Ectodermal cell (in vitro differentiated cells): ENCODE measurements at regions not wholly inside any gene's neighbourhood (a gene's known extent, or its start where the extent isn't known, plus 50 kb on each side); places are given as distances from the start of the nearest gene placed in this dataset.

Experiments
- H3K27ac ChIP-seq: 2 replicates; pipeline ENCODE4 v1.7.0; 2013; ENCODE audit warnings: mild to moderate bottlenecking, low read depth, low read length; ENCODE audit not compliant: insufficient read depth, poor library complexity, severe bottlenecking
- H3K27me3 ChIP-seq: 2 replicates; pipeline ENCODE4 v1.7.0; 2013; ENCODE audit warnings: mild to moderate bottlenecking, low read length; ENCODE audit not compliant: insufficient read depth, control insufficient read depth, poor library complexity, severe bottlenecking
- H3K36me3 ChIP-seq: one replicate; pipeline ENCODE4 v1.7.0; 2013; ENCODE audit warnings: low read length; ENCODE audit not compliant: control insufficient read depth, insufficient read depth
- H3K4me1 ChIP-seq: one replicate; pipeline ENCODE4 v1.7.0; 2013; ENCODE audit warnings: low read length; ENCODE audit not compliant: control insufficient read depth, insufficient read depth
- H3K4me3 ChIP-seq: 2 replicates; pipeline ENCODE4 v1.7.0; 2013; ENCODE audit warnings: low read depth, low read length, control low read depth; ENCODE audit not compliant: insufficient read depth
- H3K9me3 ChIP-seq: 2 replicates; pipeline ENCODE4 v1.7.0; 2013; ENCODE audit warnings: mild to moderate bottlenecking, low read length, moderate library complexity; ENCODE audit not compliant: control insufficient read depth
- WGBS, 2 experiments: methylation state at CpG; one replicate each; pipeline ENCODE4 v1.1.7; 2013; ENCODE audit warnings: missing lambda C conversion rate in 2 of 2; 5-methylcytosine and 5-hydroxymethylcytosine counted together

DNA sequence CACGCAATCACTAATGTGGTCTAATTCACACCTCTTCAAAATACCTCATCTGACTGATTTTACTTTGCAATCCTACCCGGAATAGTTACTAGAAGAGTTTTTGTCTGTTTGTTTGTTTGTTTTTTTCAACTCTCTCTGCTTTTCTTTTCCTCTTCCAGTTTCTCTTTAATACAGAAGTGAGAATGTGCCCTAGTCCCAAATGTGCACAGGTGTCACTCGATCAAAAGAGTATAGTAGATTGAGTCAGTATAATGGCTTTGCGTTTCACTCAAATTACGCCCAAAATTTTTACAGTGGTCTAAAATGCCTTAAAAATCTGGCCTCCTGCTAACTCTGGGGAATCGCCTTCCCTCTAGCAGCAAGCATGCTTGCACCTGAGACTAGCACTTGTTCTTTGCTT, 1536.8 kb downstream of the KCNT2 start:
- no peak overlapping the region for H3K4me3 ChIP-seq
- H3K9me3 ChIP-seq: no peaks in the 10 kb centered on the region
- H3K27ac ChIP-seq: no peak overlapping the region
- no peaks in the 10 kb centered on the region for H3K36me3 ChIP-seq
- 90 to 92% methylated on average over 5 to 6 of the region's 6 CpGs for WGBS, 2 experiments
- no peaks in the 10 kb centered on the region for H3K27me3 ChIP-seq
- H3K4me1 ChIP-seq: no peaks in the 10 kb centered on the region

DNA sequence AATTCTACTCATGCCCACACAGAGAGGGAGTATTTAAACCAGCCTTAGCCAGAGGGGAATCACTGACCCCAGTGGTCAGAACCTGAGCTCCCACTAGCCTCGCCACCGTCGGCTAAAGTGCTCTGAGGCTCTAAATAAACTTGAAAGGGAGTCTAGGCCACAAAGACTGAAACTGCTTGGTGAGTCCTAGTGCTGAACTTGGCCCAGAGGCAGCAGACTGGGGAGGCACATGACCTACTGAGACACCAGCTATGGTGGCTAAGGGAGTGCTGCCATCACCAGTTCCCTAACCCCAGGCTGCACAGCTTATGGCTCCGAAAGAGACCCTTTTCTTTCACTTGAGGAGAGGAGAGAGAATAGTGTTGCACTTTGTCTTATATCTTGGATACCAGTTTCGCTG, 1542.8 kb downstream of the KCNT2 start:
- H3K9me3 ChIP-seq: no peaks in the 10 kb centered on the region
- 93 to 94% methylated on average over 5 of the region's 5 CpGs for WGBS, 2 experiments
- no peaks in the 10 kb centered on the region for H3K36me3 ChIP-seq
- no peak overlapping the region for H3K27ac ChIP-seq
- no peaks in the 10 kb centered on the region for H3K27me3 ChIP-seq
- no peaks in the 10 kb centered on the region for H3K4me1 ChIP-seq
- H3K4me3 ChIP-seq: no peak overlapping the region

GRCh38 chr1:195064358-195064757, 1543.9 kb downstream of the KCNT2 start:
- Histone ChIP-seq H3K9me3 (no peaks in the 10 kb centered on the region), H3K4me1 (no peaks in the 10 kb centered on the region), H3K27ac (no peak overlapping the region), H3K27me3 (no peaks in the 10 kb centered on the region), H3K36me3 (no peaks in the 10 kb centered on the region), H3K4me3 (no peak overlapping the region)
- WGBS, 2 experiments: 100% methylated on average over 1 of the region's 1 CpG

- Histone ChIP-seq H3K9me3 (no peaks in the 10 kb centered on the region), H3K36me3 (no peaks in the 10 kb centered on the region), H3K27me3 (no peaks in the 10 kb centered on the region), H3K4me1 (no peaks in the 10 kb centered on the region), H3K27ac (no peak overlapping the region), H3K4me3 (no peak overlapping the region)
- WGBS, 2 experiments: 93 to 96% methylated on average over 27 of the region's 27 CpGs
Measured at GRCh38 chr1:195054217-195054687, 1554.0 kb downstream of the KCNT2 start.

GRCh38 chr1:195053478-195053877, 1554.8 kb downstream of the KCNT2 start:
- WGBS, 2 experiments: 85 to 100% methylated on average over 2 of the region's 2 CpGs
- Histone ChIP-seq H3K27ac (no peak overlapping the region), H3K4me3 (no peak overlapping the region), H3K4me1 (no peaks in the 10 kb centered on the region), H3K36me3 (no peaks in the 10 kb centered on the region), H3K27me3 (no peaks in the 10 kb centered on the region), H3K9me3 (no peaks in the 10 kb centered on the region)

GRCh38 chr1:195047772-195048171, 1560.5 kb downstream of the KCNT2 start:
- Histone ChIP-seq H3K36me3 (no peaks in the 10 kb centered on the region), H3K9me3 (no peaks in the 10 kb centered on the region), H3K4me3 (no peak overlapping the region), H3K27ac (no peak overlapping the region), H3K27me3 (no peaks in the 10 kb centered on the region), H3K4me1 (no peaks in the 10 kb centered on the region)
- 81 to 97% methylated on average over 2 of the region's 2 CpGs for WGBS, 2 experiments

DNA sequence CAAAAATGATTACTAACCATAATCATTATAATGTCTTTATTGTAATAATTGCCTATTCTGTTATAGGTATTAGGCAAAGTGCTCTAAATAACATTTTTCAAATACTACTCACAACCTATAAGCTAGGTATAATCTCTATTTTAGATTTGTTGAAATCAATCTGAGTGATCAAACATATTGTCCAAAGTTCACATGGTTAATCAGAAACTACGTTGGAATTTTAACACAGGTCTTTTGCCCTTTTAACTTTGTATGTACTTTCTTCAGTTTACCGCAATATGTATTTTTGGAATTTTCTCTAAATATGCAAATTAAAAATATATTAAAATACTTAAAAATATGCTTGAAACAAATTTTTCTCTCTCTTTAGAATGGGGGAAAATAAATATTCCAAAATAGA, 1563.2 kb downstream of the KCNT2 start:
- Histone ChIP-seq H3K4me3 (no peak overlapping the region), H3K27me3 (no peaks in the 10 kb centered on the region), H3K9me3 (no peaks in the 10 kb centered on the region), H3K4me1 (no peaks in the 10 kb centered on the region), H3K27ac (no peak overlapping the region), H3K36me3 (no peaks in the 10 kb centered on the region)
- 79% methylated on average over 1 of the region's 2 CpGs; no CpG with 5 or more reads in 1 of the 2 experiments for whole genome bisulfite sequencing, 2 experiments

DNA sequence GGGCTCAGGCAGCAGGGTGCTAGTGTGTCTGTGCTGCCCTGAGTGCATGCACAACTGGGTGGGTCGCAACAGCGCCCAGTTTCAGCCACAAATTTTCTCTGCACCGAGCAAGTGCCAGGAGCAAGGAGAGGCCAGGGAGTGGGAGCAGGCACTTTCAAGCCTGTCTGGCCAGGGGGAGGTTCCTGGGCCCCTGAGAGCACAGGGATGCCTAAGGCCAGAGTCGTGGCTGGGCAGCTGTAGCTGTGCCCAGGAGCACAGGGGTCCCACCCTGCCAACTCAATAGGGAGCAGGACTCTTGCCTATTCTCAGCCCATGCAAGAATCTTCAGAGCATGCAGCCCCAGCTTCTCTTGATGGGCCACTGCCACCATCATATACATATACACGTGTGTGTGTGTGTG, 1577.4 kb downstream of the KCNT2 start:
- no peak overlapping the region for H3K4me3 ChIP-seq
- H3K36me3 ChIP-seq: no peaks in the 10 kb centered on the region
- H3K9me3 ChIP-seq: no peaks in the 10 kb centered on the region
- WGBS, 2 experiments: 89 to 93% methylated on average over 4 of the region's 5 CpGs
- no peaks in the 10 kb centered on the region for H3K4me1 ChIP-seq
- H3K27me3 ChIP-seq: no peaks in the 10 kb centered on the region
- no peak overlapping the region for H3K27ac ChIP-seq

DNA sequence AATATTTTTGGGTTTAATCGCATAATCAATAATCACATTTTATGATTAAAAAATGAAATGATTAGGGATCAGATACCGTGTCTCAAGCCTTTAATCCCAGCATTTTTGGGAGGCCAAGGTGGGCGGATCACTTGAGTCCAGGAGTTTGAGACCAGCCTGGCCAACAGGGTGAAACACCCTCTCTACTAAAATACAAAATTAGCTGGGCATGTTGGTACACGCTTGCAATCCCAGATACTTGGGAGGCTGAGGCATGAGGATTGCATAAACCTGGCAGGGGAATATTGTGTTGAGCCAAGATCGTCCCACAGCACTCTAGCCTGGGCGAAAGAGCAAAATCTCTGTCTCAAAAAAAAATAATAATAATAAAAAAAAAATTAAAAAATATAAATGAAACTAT, 1581.4 kb downstream of the KCNT2 start:
- H3K4me1 ChIP-seq: no peaks in the 10 kb centered on the region
- WGBS, 2 experiments: 94 to 98% methylated on average over 3 to 4 of the region's 6 CpGs
- no peaks in the 10 kb centered on the region for H3K36me3 ChIP-seq
- no peak overlapping the region for H3K4me3 ChIP-seq
- H3K27me3 ChIP-seq: no peaks in the 10 kb centered on the region
- H3K9me3 ChIP-seq: no peaks in the 10 kb centered on the region
- H3K27ac ChIP-seq: no peak overlapping the region

- H3K9me3 ChIP-seq: no peaks in the 10 kb centered on the region
- no peaks in the 10 kb centered on the region for H3K36me3 ChIP-seq
- no peak overlapping the region for H3K27ac ChIP-seq
- 67 to 88% methylated on average over 1 of the region's 1 CpG for WGBS, 2 experiments
- H3K27me3 ChIP-seq: no peaks in the 10 kb centered on the region
- H3K4me1 ChIP-seq: no peaks in the 10 kb centered on the region
- no peak overlapping the region for H3K4me3 ChIP-seq
Measured at GRCh38 chr1:195019385-195019784, 1588.9 kb downstream of the KCNT2 start.

DNA sequence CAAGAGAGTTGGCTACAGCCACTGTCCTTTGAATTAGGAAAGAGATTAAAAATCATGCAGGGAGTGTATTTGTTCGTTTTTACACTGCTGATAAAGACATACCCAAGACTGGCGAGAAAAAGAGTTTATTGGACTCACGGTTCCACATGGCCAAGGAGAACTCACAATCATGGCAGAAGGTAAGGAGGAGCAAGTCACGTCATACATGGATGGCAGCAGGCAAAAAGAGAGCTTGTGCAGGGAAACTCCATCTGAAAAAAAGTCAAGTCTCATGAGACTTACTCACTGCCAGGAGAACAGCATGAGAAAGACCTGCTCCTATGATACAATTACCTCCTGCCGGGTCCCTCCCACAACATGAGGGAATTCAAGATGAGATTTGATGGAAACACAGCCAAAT, 1595.2 kb downstream of the KCNT2 start:
- WGBS, 2 experiments: 90 to 93% methylated on average over 5 of the region's 5 CpGs
- no peaks in the 10 kb centered on the region for H3K36me3 ChIP-seq
- no peak overlapping the region for H3K27ac ChIP-seq
- H3K4me1 ChIP-seq: no peaks in the 10 kb centered on the region
- no peaks in the 10 kb centered on the region for H3K9me3 ChIP-seq
- H3K4me3 ChIP-seq: no peak overlapping the region
- no peaks in the 10 kb centered on the region for H3K27me3 ChIP-seq
